Spleen (tissue), 11 donors: ENCODE measurements at regions not wholly inside any gene's neighbourhood (a gene's known extent, or its start where the extent isn't known, plus 50 kb on each side); places are given as distances from the start of the nearest gene placed in this dataset.

ENCODE experiments used
- DNase-seq: peaks from one replicate; pipeline ENCODE4 v3.0.0-alpha.2; 2020
- H3K27ac ChIP-seq, 8 donors: fragments of 200-600 bp; sonication (generic) in 7 of 8; 1 replicate in 4 of 8; 2 replicates in 4 of 8; pipeline versions ENCODE4 v1.5.0 to v1.8.0; 2016 to 2021; ENCODE audit warnings: inconsistent platforms in 4 of 8, mild to moderate bottlenecking in 4 of 8, moderate library complexity in 1 of 8
- H3K27me3 ChIP-seq, 7 donors: fragments of 200-600 bp; sonication (generic) in 6 of 7; replicated peaks in 1 of 7; 1 replicate in 4 of 7; 2 replicates in 3 of 7; pipeline versions ENCODE4 v1.5.0 to v1.8.0; 2016 to 2021; ENCODE audit warnings: inconsistent platforms in 3 of 7, mild to moderate bottlenecking in 1 of 7
- H3K36me3 ChIP-seq, 6 donors: fragments of 200-600 bp; sonication (generic) in 5 of 6; 1 replicate in 4 of 6; 2 replicates in 2 of 6; pipeline versions ENCODE4 v1.5.0 to v1.8.0; 2016 to 2021; ENCODE audit warnings: inconsistent platforms in 2 of 6
- H3K4me1 ChIP-seq, 6 donors: fragments of 200-600 bp; sonication (generic) in 5 of 6; 1 replicate in 3 of 6; 2 replicates in 3 of 6; pipeline versions ENCODE4 v1.5.0 to v1.8.0; 2016 to 2021; ENCODE audit warnings: inconsistent platforms in 3 of 6
- H3K4me3 ChIP-seq, 8 donors: fragments of 200-600 bp; sonication (generic) in 7 of 8; 1 replicate in 4 of 8; 2 replicates in 4 of 8; pipeline versions ENCODE4 v1.5.0 to v1.8.0; 2016 to 2021; ENCODE audit warnings: inconsistent platforms in 4 of 8, mild to moderate bottlenecking in 4 of 8, moderate library complexity in 2 of 8
- H3K9me3 ChIP-seq, 8 donors: fragments of 200-600 bp; sonication (generic) in 7 of 8; 1 replicate in 4 of 8; 2 replicates in 4 of 8; pipeline versions ENCODE4 v1.5.0 to v1.8.0; 2016 to 2021; ENCODE audit warnings: inconsistent platforms in 4 of 8
- POLR2A ChIP-seq, 3 donors: fragments of 450-650 bp; IDR thresholded peaks; one replicate each; pipeline ENCODE4 v1.5.1; 2017; ENCODE audit warnings: antibody characterized with exemption in 3 of 3, mild to moderate bottlenecking in 1 of 3
- POLR2AphosphoS5 ChIP-seq, 3 donors: sonication (generic); formaldehyde crosslinking; IDR thresholded peaks; one replicate each; pipeline ENCODE4 v1.5.1; 2017; ENCODE audit warnings: antibody characterized with exemption in 3 of 3
- WGBS, 5 donors: extraction: QIAGEN DNeasy Blood & Tissue Kit in 3 of 5; methylation state at CpG; one replicate each; pipeline versions ENCODE4 v1.1.5 to v1.1.7; 2013 to 2018; 5-methylcytosine and 5-hydroxymethylcytosine counted together
- intact Hi-C: fragments of 100-400 bp; cut with DNase I; formaldehyde crosslinking; loops from one replicate; pipeline ENCODE4 v1.15.0; 2023; ENCODE audit warnings: low total_unique reads
- TF ChIP-seq, protein P1 (sequence below), 11 experiments: fragments of 200-600 bp in 7 of 11; fragments of 450-650 bp in 4 of 11; sonication (generic) in 4 of 11; IDR thresholded peaks in 8 of 11; conservative IDR thresholded peaks in 3 of 11; 1 replicate in 7 of 11; 2 replicates in 4 of 11; pipeline versions ENCODE4 v1.4.0 to v1.8.0; 2016 to 2021; ENCODE audit warnings: antibody characterized with exemption in 11 of 11, inconsistent platforms in 4 of 11, mild to moderate bottlenecking in 1 of 11
- donor health status: healthy with polysubstance abuse.
- donor health status: DM: no; HTN: no; CAD: no; lungs with moderate emphysema.
- donor health status: DM: no; HTN: no; CAD: no.
- donor health status: Bipolar disorder and iron deficiency.
- donor health status: healthy.
- donor health status: DM: no; HTN: no; CAD: no.
- donor health status: DM: yes; HTN: yes; CAD: no.

DNA sequence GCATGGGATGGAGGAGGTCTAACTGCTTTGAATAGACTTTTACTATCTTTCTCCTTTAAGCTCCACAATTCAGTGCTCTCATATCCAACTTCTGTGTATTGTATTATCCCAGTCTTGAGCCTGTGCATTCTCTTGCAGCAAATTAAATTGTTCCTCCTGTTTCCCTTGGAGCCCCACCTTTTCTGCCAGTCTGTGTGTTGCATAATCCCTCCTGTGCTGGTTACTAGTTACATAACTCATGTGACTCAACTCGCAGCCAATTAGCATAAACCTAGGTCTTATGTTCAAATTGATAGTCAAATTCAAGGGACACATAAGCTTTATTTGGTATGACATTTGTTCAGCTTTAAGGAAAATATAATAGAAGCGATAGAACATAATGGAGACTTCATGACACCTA lies 1863.5 kb downstream of the MRPL39 start:
- WGBS, 5 donors = 79 to 89% (median 83%) methylated on average over 2 of the region's 2 CpGs
- Histone ChIP-seq H3K27me3 (no peaks in the 10 kb centered on the region), H3K9me3 (peaks cover 0 to 26% (median 11%) of the 10 kb centered on the region in 8 donors), H3K36me3 (no peaks in the 10 kb centered on the region), H3K4me1 (no peaks in the 10 kb centered on the region), H3K27ac (no peak overlapping the region), H3K4me3 (no peak overlapping the region)
- TF ChIP-seq POLR2A (IDR thresholded peaks at IDR 0.05) (no peak), POLR2AphosphoS5 (IDR thresholded peaks at IDR 0.05) (no peak)
- TF ChIP-seq, protein P1, sequence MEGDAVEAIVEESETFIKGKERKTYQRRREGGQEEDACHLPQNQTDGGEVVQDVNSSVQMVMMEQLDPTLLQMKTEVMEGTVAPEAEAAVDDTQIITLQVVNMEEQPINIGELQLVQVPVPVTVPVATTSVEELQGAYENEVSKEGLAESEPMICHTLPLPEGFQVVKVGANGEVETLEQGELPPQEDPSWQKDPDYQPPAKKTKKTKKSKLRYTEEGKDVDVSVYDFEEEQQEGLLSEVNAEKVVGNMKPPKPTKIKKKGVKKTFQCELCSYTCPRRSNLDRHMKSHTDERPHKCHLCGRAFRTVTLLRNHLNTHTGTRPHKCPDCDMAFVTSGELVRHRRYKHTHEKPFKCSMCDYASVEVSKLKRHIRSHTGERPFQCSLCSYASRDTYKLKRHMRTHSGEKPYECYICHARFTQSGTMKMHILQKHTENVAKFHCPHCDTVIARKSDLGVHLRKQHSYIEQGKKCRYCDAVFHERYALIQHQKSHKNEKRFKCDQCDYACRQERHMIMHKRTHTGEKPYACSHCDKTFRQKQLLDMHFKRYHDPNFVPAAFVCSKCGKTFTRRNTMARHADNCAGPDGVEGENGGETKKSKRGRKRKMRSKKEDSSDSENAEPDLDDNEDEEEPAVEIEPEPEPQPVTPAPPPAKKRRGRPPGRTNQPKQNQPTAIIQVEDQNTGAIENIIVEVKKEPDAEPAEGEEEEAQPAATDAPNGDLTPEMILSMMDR (IDR thresholded peaks at IDR 0.05 in 8 of 11, conservative IDR thresholded peaks at IDR 0.05 in 3 of 11) = no peak
- intact Hi-C loops = no loop called here
- no peak for DNase-seq

DNA sequence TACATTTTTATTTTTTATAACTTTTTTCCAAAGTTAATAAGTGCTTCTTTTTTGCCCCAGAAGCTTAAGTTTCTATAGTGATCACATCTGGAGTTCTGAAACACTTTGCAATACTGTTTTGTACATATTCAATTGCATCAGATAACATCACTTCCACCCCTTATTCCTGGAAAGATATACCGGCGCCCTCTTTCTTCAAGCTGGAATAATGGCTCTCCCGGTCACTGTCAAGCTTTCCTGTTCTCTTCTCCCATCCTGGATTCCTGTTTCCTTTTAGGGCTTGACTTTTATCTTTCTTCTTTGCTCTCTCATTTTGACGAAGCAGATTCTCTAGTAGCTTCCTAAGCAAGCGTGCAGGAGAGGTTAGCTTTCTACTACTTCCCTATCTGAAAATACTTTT lies 1866.8 kb downstream of the MRPL39 start:
- Histone ChIP-seq H3K4me3 (no peak overlapping the region), H3K27me3 (no peaks in the 10 kb centered on the region), H3K9me3 (peaks cover 0 to 5% (median 0%) of the 10 kb centered on the region in 8 donors), H3K27ac (no peak overlapping the region), H3K4me1 (no peaks in the 10 kb centered on the region), H3K36me3 (no peaks in the 10 kb centered on the region)
- intact Hi-C loops = no loop called here
- TF ChIP-seq POLR2AphosphoS5 (IDR thresholded peaks at IDR 0.05) (no peak), POLR2A (IDR thresholded peaks at IDR 0.05) (no peak)
- TF ChIP-seq, protein P1 (IDR thresholded peaks at IDR 0.05 in 8 of 11, conservative IDR thresholded peaks at IDR 0.05 in 3 of 11) = no peak
- DNase-seq = no peak
- 69 to 79% (median 74%) methylated on average over 5 of the region's 5 CpGs for WGBS, 5 donors

DNA sequence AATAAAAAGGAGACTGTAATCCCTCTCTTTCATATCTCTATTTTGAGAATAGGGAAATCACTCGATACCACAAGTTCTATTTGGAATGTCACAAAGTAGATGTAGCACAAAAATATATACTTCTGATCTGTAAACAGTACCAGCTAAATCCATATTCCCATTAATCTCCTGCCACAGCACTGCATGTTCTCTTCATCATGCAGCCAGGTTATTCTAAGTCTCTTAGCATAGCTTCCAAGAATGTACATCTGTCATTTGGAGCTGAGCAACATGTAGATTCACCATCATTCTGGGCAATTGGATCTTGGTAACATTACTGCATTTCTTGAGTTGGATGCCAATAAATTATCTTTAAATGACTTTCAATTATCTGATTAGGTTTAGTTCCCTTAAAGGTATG lies 1874.5 kb downstream of the MRPL39 start:
- no peaks in the 10 kb centered on the region for H3K4me1 ChIP-seq
- no peaks in the 10 kb centered on the region for H3K36me3 ChIP-seq
- no peak for DNase-seq
- WGBS, 5 donors = 84 to 96% (median 89%) methylated on average over 1 of the region's 1 CpG
- TF ChIP-seq, protein P1 (IDR thresholded peaks at IDR 0.05 in 8 of 11, conservative IDR thresholded peaks at IDR 0.05 in 3 of 11) = no peak
- TF ChIP-seq POLR2A (IDR thresholded peaks at IDR 0.05) (no peak), POLR2AphosphoS5 (IDR thresholded peaks at IDR 0.05) (no peak)
- H3K4me3 ChIP-seq = no peak overlapping the region
- no peak overlapping the region for H3K27ac ChIP-seq
- no peaks in the 10 kb centered on the region for H3K27me3 ChIP-seq
- H3K9me3 ChIP-seq = no peaks in the 10 kb centered on the region
- intact Hi-C loops = no loop called here

DNA sequence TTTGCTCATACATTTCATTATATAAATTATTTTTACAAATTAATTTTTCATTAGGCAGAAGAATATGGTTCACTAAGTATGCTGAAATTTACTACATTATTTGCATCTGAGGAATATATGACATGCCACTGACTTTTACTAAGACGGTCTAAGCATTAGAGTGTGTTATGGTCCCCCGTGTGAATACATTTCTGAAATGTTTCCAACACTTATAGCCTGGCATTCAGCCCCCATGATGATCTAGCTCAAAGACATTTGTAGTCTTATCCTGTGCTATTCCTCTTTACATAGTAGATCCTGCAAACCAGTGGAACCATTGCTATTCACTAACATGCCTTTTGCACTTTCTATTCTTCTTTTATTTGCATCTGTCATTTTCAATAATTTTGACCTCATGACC lies 1878.0 kb downstream of the MRPL39 start:
- H3K9me3 ChIP-seq = no peaks in the 10 kb centered on the region
- no peaks in the 10 kb centered on the region for H3K36me3 ChIP-seq
- 66 to 80% (median 75%) methylated on average over 2 of the region's 2 CpGs for WGBS, 5 donors
- TF ChIP-seq, protein P1 (IDR thresholded peaks at IDR 0.05 in 8 of 11, conservative IDR thresholded peaks at IDR 0.05 in 3 of 11) = no peak
- TF ChIP-seq POLR2A (IDR thresholded peaks at IDR 0.05) = no peak
- no peak for DNase-seq
- intact Hi-C loops = no loop called here
- no peaks in the 10 kb centered on the region for H3K27me3 ChIP-seq
- no peaks in the 10 kb centered on the region for H3K4me1 ChIP-seq
- no peak overlapping the region for H3K4me3 ChIP-seq
- no peak overlapping the region for H3K27ac ChIP-seq
